Breast epithelium (tissue), 3 donors: ENCODE measurements at regions not wholly inside any gene's neighbourhood (a gene's known extent, or its start where the extent isn't known, plus 50 kb on each side); places are given as distances from the start of the nearest gene placed in this dataset.

Experiments
- CTCF ChIP-seq, 3 donors: fragments of 450-650 bp; IDR thresholded peaks; one replicate each; pipeline ENCODE4 v1.5.1; 2016 to 2017; ENCODE audit warnings: antibody characterized with exemption in 3 of 3, mild to moderate bottlenecking in 3 of 3, moderate library complexity in 3 of 3
- POLR2A ChIP-seq: fragments of 450-650 bp; IDR thresholded peaks from one replicate; pipeline ENCODE4 v1.6.1; 2016; ENCODE audit warnings: antibody characterized with exemption, mild to moderate bottlenecking, moderate library complexity
- POLR2AphosphoS5 ChIP-seq, 3 donors: sonication (generic); formaldehyde crosslinking; IDR thresholded peaks; one replicate each; pipeline ENCODE4 v1.6.1; 2017; ENCODE audit warnings: antibody characterized with exemption in 3 of 3

DNA sequence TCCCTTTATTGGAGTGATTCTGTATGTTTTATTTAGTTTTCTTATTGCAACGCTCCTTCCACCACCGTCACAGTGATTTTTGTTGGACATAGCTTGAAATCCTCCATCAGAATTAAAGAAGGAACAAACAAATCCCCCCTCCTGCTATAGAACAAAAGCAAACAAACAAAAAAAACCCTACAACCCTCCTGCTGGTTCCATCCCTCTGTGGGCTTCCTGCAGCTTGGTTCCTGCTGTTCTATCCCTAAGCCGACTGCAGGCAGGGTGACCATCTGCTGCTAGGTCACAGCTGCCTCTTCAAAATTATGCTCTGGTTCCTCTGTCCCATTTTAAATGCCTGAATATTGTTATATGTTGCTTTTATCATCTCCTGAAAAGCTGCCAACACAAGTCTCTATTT is 116.8 kb upstream of the AGA start:
- TF ChIP-seq CTCF (IDR thresholded peaks at IDR 0.05), result no peak
- no peak for TF ChIP-seq POLR2A
- TF ChIP-seq POLR2AphosphoS5 (IDR thresholded peaks at IDR 0.05), result no peak
